HEK293T (cell line): ENCODE measurements at regions not wholly inside any gene's neighbourhood (a gene's known extent, or its start where the extent isn't known, plus 50 kb on each side); places are given as distances from the start of the nearest gene placed in this dataset.

Experiments
- BHLHE40 ChIP-seq: fragments of 450-650 bp; IDR thresholded peaks from 2 replicates; pipeline ENCODE4 v1.6.1; 2016; ENCODE audit warnings: mild to moderate bottlenecking, moderate library complexity, borderline replicate concordance
- CTBP1 ChIP-seq: fragments of 450-650 bp; IDR thresholded peaks from 2 replicates; pipeline ENCODE4 v1.6.1; 2016; ENCODE audit warnings: borderline replicate concordance
- ELF4 ChIP-seq: fragments of 450-650 bp; IDR thresholded peaks from 2 replicates; pipeline ENCODE4 v1.6.1; 2017; ENCODE audit warnings: antibody characterized with exemption
- FOXA1 ChIP-seq: fragments of 450-650 bp; IDR thresholded peaks from 2 replicates; pipeline ENCODE4 v1.6.1; 2016; ENCODE audit warnings: mild to moderate bottlenecking
- FOXK2 ChIP-seq: fragments of 450-650 bp; IDR thresholded peaks from 2 replicates; pipeline ENCODE4 v1.6.1; 2016; ENCODE audit warnings: mild to moderate bottlenecking
- FOXM1 ChIP-seq: fragments of 450-650 bp; IDR thresholded peaks from 2 replicates; pipeline ENCODE4 v1.6.1; 2017; ENCODE audit warnings: mild to moderate bottlenecking, borderline replicate concordance
- HDGF ChIP-seq: fragments of 450-650 bp; IDR thresholded peaks from 2 replicates; pipeline ENCODE4 v1.6.1; 2017; ENCODE audit warnings: antibody characterized with exemption, borderline replicate concordance
- NFRKB ChIP-seq: fragments of 450-650 bp; IDR thresholded peaks from 2 replicates; pipeline ENCODE4 v1.6.1; 2016; ENCODE audit warnings: mild to moderate bottlenecking, moderate library complexity
- SP1 ChIP-seq: fragments of 450-650 bp; IDR thresholded peaks from 2 replicates; pipeline ENCODE4 v1.6.1; 2017
- SUZ12 ChIP-seq: fragments of 450-650 bp; IDR thresholded peaks from 2 replicates; pipeline ENCODE4 v1.6.1; 2016; ENCODE audit warnings: mild to moderate bottlenecking
- TARDBP ChIP-seq: fragments of 450-650 bp; IDR thresholded peaks from 2 replicates; pipeline ENCODE4 v1.6.1; 2016
- ZNF384 ChIP-seq: fragments of 450-650 bp; IDR thresholded peaks from 2 replicates; pipeline ENCODE4 v1.6.1; 2016
- TF ChIP-seq, protein P1 (sequence below): fragments of 450-650 bp; IDR thresholded peaks from 2 replicates; pipeline ENCODE4 v1.6.1; 2016

DNA sequence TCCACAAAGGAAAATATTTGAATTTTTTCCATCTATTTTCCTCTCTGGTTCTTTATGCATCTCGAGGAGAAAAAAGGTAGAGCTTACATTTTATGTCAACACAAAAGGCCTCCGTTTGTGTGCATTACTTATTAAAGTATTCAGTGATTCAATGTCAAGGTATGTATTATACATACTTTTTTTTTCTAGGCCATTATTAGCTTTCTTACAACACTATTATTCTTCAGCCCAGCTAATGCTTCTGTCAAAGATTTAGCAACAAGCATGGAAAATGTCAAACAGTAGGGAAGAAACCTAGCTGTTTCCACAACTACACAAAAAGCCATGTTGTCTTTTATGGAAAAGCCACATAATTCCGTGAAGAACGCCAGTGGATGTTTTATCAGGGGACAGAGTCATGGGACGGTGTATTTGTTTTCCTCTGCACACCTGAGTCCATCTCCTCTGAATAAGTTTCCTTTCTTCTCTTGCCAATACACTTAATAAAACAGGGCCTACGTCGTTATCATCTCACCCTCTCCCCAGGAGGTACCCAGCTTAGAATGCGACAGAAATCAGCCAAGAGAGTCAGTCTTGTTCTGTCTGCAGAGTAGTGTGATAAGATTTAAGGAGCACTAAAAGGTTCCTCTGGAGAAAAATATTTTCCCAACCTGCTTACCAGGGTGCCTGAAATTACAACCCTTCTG is 209.7 kb upstream of the AUTS2 start:
- no peak for TF ChIP-seq FOXK2
- no peak for TF ChIP-seq BHLHE40
- no peak for TF ChIP-seq FOXA1
- TF ChIP-seq, protein P1, sequence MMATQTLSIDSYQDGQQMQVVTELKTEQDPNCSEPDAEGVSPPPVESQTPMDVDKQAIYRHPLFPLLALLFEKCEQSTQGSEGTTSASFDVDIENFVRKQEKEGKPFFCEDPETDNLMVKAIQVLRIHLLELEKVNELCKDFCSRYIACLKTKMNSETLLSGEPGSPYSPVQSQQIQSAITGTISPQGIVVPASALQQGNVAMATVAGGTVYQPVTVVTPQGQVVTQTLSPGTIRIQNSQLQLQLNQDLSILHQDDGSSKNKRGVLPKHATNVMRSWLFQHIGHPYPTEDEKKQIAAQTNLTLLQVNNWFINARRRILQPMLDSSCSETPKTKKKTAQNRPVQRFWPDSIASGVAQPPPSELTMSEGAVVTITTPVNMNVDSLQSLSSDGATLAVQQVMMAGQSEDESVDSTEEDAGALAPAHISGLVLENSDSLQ: no peak
- no peak for TF ChIP-seq SUZ12
- TF ChIP-seq TARDBP: no peak
- TF ChIP-seq ELF4: no peak
- no peak for TF ChIP-seq FOXM1
- TF ChIP-seq CTBP1: no peak
- TF ChIP-seq SP1: no peak
- TF ChIP-seq HDGF: no peak
- no peak for TF ChIP-seq NFRKB
- no peak for TF ChIP-seq ZNF384
